ENCODE measurements at regions not wholly inside any gene's neighbourhood (a gene's known extent, or its start where the extent isn't known, plus 50 kb on each side); places are given as distances from the start of the nearest gene placed in this dataset.

DNA sequence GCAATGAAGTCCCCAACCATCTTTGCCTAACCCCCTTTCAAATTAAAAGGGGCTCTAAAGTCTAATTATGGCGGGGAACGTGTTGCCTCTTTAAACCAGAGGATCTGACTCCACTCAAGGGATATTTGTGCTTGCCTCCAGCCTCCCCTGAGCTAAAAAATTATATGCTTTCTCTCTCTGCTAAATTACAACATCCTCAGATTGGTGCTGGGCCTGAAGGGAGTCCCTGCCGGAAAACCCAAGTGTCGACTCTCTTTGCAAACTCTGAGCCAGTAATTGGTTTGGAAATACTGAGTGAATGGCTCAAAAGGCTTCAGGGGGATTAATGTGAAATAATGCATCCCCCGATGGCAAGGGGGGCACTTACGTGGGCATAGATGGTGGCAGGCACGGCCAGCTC lies 208.5 kb upstream of the TNRC6C start:
- H3K27ac ChIP-seq: no peak overlapping the region
- DNase-seq (ENCODE audit: low read depth, low spot score): no peak

DNA sequence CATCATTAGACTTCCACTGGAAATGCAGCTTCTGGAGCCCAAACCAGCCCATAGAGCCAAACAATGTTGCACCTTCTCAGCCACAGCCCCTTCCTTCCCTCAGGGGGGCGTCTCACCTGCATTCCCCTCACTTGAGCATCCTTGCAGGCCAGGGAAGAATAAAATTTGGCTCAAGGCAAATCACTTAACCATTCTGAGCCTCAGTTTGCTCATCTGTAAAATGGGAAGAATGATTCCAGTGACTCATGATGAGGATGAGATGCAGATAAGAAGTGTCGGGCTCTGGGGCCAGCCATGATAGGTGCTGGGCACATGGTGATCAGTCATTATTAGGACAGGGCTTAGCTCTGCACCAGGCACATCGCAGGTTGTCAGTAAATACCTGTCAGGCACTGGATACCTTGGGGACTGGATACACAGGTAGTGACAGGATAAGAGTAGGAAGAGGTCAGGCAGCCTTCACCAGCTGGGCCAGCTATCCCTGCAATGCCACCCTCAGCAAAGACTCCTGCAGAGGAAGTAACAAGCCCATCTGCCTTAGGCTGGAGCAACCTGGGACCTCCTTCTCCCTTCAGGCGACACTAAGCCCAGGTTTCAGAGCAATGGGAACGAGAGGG lies 208.0 kb upstream of the TNRC6C start:
- H3K27ac ChIP-seq: no peak overlapping the region

DNA sequence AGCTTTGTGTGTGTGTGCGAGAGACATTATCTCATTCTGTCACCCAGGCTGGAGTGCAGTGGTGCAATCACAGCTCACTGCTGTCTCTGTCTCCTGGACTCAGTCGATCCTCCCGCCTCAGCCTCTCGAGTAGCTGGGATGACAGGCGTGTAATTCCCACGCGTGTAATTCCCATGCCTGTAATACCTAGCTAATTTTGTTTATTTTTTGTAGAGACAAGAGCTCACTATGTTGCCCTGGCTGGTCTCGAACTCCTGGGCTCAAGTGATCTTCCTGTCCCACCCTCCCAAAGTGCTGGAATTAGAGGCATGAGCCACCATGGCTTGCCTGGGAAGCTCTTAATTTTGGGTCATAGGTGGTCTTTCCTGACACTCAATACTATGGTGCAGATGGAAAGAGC lies 205.3 kb upstream of the TNRC6C start:
- no peak overlapping the region for H3K27ac ChIP-seq
- no peak for DNase-seq (ENCODE audit: low read depth, low spot score)

More for the DNA sequence above, 208.0 kb upstream of the TNRC6C start:
- DNase-seq (ENCODE audit: low read depth, low spot score): no peak

DNA sequence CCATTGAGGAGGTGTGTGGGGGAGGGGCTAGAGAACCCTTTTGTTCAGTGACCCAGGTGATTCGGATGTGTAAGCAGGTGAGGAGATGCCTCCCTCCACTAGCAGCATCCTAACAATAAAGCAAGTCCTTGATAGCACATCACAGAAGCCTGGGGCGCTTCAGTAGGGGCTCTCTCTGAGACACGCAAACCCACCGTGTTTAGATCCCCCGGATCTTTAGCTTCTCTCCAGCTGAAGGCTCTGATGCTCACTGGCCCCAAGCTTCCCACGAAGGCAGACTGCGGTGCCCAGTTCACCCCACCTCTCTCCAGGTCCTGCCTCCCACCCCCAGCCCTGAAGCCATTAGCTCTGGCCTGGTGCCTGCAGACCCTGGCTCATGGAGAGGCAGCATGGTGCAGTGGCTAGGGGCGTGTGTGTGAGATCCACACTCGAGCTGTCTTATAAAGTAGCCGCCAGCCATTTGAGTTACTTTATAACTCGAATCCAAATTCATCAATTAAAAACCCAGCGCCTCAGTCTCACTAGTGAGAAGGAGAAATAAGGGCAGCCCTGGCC lies 204.7 kb upstream of the TNRC6C start:
- H3K27ac ChIP-seq: no peak overlapping the region
- DNase-seq (ENCODE audit: low read depth, low spot score): no peak

DNA sequence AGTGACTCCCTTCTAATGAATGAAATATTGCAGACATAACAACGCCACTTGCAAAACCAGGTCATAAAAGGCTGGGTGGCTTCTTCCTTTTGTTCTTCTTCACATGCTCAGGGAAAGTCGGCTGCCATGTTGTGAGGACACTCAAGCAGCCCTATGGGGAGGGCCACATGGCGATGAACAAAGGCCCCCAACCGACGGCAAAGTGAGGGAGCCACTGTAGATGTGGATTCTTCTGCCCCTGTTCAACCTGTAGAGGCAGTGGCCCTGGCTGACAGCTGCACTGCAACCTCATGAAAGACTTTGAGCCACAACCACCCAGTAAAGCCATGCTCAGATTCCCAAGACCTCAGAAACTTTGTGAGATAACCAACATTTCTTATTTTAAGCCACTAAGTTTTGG lies 203.5 kb upstream of the TNRC6C start:
- H3K27ac ChIP-seq: no peak overlapping the region

DNA sequence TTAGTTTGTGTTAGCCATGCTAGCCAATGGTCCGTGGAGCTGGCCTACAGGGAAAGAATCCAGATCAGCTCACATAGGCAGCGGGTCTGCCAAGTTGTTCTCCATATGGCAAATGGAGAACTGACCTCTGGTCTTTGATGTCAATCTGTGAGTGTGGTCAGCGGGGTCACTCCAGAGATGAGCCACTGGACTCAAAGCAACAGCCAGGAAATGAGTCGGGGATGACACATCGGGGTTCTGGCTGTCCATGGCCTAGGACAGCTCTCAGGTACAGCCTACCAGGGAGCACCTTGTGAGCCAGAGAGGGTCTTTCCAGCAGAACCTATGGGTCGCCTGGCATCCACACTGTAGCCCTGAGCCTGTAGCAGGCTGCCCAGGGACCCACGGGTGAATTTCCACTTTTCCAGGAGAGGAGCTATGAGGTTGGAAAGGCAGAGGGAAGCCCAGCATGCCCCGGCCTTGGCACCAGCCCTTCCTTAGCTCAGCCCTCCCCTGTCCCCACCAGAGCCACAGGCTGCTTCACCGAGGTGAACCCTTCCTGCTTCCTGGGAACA lies 203.0 kb upstream of the TNRC6C start:
- DNase-seq (ENCODE audit: low read depth, low spot score): no peak
- H3K27ac ChIP-seq: no peak overlapping the region

More for the DNA sequence above, 203.5 kb upstream of the TNRC6C start:
- DNase-seq (ENCODE audit: low read depth, low spot score): no peak

DNA sequence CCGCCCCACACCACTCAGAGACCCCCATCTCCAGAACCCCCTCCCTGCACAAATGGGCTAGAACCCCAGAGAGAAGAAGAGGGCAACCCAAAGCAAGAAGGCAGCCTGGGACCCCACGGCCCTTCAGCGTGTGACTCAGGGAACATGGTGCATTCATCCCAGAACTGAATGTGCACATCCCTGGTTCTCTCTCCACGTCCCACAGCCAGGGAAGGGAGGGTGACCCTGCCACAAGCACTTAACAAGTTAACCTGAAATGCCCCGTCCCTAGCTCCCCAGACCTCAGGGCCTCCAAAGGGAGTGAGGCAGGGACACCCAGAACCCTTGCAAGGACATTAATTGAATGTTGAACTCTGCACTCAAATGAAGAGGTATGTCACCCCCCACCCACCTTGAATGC lies 202.5 kb upstream of the TNRC6C start:
- no peak overlapping the region for H3K27ac ChIP-seq

DNA sequence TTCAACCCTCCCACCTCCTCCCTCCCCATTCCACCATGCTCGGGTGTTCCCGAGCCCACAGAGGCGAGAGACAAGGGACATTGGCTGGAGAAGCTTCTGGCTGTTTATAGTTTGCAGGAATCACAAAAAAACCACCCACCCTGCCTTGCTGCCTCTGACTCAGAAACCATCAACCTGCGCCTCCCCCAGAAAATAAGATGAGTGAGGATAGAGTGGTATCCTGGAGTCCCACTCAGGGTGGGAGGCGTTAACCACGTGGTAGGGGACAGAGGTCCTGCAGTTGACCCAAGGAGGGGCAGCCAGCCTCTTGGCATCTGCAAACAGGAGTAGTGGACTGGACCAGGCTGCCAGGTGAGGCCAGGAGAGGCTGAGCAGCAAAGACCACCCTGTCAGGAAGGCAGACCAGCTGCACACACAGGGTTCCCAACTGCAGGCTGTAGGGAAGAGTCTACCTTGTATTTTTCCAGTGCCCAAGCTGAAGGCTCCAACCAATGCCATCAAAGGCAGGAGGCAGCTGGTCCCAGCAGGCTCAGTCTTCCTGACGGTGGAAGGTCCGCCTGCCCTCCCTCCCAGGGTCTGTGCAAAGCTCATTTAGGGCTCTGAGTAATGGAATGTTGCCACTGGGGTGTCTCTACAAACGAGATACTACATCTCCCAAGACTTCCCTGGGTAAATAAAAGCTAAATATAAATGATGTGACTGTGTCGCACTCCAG lies 201.5 kb upstream of the TNRC6C start:
- H3K27ac ChIP-seq: no peak overlapping the region
- no peak for DNase-seq (ENCODE audit: low read depth, low spot score)

More for the DNA sequence above, 202.5 kb upstream of the TNRC6C start:
- no peak for DNase-seq (ENCODE audit: low read depth, low spot score)

DNA sequence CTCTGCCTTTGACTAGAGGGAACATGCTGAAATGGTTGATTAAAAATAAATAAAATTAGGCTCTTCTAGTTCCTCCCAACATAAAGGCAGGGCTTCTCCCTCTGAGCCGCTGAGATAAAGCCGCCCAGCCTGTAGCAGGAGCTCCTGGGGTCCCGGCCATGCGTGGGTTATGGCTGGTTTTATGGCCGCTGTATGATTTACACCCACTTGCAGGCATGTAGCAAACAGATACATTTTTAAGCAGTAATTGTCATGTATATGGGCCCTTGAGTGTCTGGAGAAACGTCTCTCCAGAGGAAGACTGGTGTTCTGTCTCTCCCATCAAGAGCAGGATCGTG lies 201.0 kb upstream of the TNRC6C start:
- DNase-seq (ENCODE audit: low read depth, low spot score): no peak
- H3K27ac ChIP-seq: no peak overlapping the region

DNA sequence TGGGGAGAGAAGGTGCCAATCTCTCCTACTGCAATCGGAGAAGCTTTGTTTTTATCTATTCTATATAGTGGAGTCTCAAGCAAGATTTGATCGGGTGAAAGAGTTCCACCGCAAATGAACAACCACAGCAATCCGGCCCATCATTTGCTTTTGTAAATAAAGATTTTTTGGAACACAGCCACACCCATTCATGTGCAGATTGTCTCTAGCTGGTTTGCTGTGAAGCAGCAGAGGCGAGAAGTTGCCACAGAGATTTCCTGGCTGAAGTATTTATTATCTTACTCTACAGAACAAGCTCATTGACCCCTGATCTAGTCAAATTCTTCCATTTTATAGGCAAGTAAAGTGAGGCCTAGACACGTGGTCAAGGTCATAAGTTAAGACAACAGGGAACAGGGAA lies 195.5 kb upstream of the TNRC6C start:
- no peak overlapping the region for H3K27ac ChIP-seq
- no peak for DNase-seq (ENCODE audit: low read depth, low spot score)

DNA sequence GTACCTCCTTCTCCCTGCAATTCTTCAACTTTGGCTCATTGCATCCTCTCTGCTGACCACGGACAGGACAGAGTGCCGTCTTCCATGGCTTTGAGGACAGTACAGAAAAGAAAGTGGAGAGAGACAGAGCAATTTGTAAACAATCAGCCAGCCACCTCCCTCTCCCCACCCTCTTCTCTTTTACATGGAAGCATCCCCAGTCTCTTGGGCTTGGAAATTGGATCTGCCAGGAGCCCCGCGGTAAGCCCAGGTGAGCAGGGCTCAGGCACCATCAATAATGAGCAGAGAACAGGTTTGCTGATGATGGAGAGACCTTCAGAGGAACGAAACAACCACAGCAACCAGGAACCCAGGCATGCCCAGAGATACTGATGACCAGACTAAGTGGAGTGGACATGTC lies 194.9 kb upstream of the TNRC6C start:
- H3K27ac ChIP-seq: no peak overlapping the region
- DNase-seq (ENCODE audit: low read depth, low spot score): no peak

DNA sequence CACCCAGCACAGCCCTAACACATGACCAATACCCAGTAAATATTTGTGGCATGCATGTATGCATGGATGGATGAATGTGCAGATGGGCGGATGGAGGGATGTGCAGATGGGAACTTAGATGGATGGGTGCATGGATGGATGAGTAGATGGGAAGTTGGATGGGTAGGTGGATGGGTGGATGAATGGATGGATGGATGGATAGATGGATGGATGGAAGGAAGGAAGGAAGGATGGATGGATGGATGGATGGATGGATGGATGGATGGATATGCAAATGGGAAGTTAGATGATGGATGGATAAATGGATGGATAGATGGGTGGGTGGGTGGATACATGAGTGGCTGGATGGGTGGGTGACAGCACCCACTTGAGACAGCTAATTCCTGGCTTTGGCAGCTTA lies 193.2 kb upstream of the TNRC6C start:
- no peak overlapping the region for H3K27ac ChIP-seq
- no peak for DNase-seq (ENCODE audit: low read depth, low spot score)

DNA sequence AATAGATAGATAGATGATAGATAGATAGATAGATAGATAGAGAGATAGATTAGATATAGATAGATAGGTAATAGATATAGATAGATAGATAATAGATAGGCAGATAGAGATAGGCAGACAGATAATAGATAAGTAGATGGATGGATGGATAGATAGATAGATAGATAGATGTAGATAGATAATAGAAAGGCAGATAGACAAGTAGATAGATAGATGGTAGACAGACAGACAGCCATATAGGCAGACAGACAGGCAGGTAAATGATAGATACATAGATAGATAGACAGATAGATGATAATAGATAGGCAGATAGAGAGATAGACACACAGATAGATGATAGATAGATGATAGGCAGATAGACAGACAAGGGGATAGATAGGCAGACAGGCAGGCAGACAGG lies 191.4 kb upstream of the TNRC6C start:
- no peak for DNase-seq (ENCODE audit: low read depth, low spot score)
- no peak overlapping the region for H3K27ac ChIP-seq

DNA sequence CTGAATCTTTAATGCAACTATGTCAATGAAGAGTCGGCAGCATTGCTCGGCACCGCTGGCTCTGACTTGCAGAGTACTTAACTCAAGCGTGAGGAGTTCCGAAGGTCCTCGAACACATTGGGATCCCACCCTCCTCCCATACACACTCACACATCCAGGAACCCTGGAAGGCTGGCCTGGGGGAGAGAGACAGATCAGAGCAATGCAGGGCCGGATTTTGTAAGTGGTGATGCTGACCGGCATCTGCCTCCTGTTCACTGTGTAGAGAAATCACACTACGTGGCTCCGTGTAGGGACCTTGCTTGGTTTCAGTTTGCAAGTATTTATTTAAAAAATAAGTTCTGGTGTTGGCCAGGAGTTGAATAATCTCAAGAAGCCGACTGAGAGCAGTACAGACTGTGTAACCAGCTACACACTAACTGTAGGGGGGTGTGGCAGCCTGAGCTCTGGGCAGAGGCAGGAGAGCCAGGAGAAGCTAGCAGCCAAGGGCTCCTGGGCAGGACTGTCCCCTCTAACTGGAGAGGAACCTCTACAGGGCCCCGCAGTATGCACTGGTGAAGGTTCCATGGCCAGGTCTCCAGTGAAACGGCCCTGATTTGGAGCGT lies 190.2 kb upstream of the TNRC6C start:
- no peak for DNase-seq (ENCODE audit: low read depth, low spot score)
- no peak overlapping the region for H3K27ac ChIP-seq

DNA sequence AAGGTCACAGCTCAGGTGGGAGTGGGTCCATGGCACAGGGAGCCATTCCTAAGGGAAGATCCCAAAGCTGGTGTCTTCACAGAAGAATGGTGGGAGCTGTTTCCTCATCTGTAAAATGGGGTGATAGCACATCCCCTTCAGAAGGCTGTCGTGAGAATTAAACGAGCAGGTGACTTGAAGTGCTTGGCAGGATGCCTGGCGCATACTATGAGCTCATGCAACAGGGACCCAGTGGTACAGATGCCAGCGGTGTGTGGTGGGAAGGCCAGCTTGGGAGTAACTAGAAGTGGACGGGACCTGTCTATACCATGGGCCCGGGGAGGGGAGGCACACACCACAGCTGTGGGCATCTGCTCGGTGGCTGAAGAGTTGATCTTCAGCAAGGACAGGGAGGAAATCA lies 189.3 kb upstream of the TNRC6C start:
- DNase-seq (ENCODE audit: low read depth, low spot score): no peak
- H3K27ac ChIP-seq: no peak overlapping the region

DNA sequence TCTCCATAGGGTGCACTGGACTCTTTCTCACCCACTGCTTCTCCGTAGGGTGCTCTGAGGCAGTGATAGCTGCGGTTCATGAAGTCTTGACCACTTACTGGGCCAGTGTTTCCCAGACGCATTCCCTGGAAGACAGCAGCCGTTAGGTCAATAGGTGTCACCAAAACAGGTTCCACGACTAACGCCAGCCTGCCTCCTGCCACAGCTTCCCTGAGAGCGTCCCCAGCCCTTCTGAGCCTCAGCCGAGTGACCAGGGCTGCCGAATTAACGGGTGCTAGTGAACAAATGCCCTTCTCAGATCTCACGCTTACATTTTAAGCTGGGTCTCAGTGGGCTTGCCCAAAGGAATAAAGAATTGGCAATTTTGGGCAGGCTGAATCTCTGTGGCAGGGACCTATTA lies 188.7 kb upstream of the TNRC6C start:
- H3K27ac ChIP-seq: no peak overlapping the region
- DNase-seq (ENCODE audit: low read depth, low spot score): no peak

DNA sequence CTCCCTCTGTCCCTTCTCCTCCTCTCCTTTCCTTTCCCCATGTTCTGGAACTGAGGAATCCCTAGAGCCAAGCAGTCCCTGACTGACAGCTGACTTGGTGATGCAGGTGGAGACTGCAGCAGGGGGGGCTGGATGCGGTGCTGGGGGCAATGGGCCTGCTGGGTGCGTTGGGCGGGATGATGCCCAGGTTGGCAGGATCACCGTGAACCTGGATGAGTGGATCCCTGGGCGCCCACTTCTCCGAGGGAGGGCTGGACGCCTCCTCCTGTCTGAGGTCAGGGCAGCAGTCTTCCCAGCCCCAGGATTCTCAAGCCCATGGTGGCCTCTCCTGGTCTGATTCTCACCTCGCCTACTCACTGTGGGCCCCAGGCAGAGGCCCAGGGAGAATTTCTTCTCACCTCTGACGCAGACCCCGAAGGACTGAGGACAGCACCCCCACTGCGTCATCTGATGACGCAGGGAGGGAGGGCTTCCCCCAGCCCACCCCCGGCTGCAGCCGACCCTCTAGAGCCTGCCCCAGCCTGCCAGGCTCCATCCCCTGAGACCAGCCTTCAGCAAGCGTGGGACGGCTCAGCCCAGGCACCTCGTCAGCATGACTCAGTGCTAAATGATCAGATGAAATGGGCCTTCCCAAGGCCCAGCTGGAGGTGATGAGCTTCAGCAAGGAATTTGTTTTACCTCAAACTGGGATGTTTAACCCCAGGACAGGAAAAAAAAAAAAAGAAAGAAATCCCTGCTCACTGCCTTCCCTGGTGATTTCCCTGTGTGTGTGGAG lies 188.0 kb upstream of the TNRC6C start:
- no peak for DNase-seq (ENCODE audit: low read depth, low spot score)

DNA sequence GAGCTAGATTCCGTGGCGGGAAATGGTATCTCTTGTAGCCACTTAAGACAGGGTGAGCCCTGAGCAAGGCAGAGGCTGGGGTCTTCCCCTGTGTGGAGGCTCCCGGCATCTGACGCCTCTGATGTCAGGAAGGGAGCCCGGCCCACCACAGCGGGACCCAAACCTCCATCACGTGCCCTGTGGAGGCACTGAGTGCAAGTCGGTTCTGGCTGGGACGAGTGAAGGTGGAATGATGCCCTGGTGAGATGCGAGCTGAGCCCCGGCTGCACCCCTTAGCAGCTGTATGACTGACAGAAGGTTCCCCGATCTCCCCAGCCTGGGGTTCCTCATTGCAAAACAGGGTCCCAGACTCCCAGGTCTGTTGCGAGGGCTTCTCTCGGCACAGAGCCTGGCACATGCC lies 187.4 kb upstream of the TNRC6C start:
- no peak for DNase-seq (ENCODE audit: low read depth, low spot score)
- no peak overlapping the region for H3K27ac ChIP-seq

More for the DNA sequence above, 188.0 kb upstream of the TNRC6C start:
- H3K27ac ChIP-seq: no peak overlapping the region

DNA sequence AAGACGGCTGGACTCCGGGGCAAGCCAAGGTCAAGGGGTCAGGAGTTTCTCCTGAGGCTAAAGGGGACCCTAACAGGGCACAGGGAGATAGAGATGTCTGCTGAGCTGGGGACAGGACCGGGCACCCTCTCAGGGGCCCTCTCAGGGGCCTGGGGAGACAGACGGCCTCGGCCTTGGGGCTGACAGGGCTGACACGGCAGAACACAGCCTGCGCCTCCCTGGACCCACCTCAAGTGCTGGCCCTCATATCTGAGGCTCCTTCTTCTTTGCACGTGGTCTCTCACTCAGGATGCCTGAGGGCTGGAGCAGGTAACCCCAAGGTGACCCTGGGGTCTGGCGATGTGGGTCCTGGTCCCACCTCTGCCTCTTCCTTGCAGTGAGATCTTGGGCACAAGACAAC lies 186.9 kb upstream of the TNRC6C start:
- DNase-seq (ENCODE audit: low read depth, low spot score): no peak

DNA sequence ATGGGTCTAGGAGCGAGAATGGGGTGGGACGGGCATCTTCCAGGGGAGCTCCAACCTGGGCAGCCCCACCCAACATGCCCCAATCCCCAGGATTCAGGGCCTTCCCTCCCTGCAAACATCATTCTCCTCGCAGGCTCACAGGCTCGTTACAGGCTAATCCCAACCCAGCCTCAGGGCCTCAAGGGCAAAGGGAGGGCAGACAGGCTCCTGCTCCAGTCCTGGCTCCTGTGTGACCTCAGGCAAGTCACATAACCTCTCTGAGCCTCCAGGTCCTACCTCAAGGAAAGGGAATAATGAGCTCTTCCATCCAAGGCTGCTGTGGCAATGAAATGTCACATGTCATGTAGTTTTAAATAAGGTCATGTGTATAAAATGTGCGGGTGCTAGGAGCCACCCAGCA lies 186.5 kb upstream of the TNRC6C start:
- DNase-seq (ENCODE audit: low read depth, low spot score): no peak
- H3K27ac ChIP-seq: no peak overlapping the region

More for the DNA sequence above, 186.9 kb upstream of the TNRC6C start:
- H3K27ac ChIP-seq: no peak overlapping the region
